ENCODE measurements at regions not wholly inside any gene's neighbourhood (a gene's known extent, or its start where the extent isn't known, plus 50 kb on each side); places are given as distances from the start of the nearest gene placed in this dataset.

- H3K9me3 ChIP-seq (ENCODE audit: control insufficient read depth, insufficient read depth, low read length), result no peaks in the 10 kb centered on the region
- H3K27ac ChIP-seq (ENCODE audit: low read depth, low read length), result no peak overlapping the region
- H3K4me3 ChIP-seq (ENCODE audit: low read length), result no peak overlapping the region
- peaks cover 4% of the 10 kb centered on the region for H3K27me3 ChIP-seq (ENCODE audit: control insufficient read depth, low read length)
- H4K20me1 ChIP-seq (ENCODE audit: control insufficient read depth, insufficient read depth, low read depth, low read length), result no peaks in the 10 kb centered on the region
- no peaks in the 10 kb centered on the region for H3K9me2 ChIP-seq (replicated peaks; ENCODE audit: control insufficient read depth, low read length)
- no peaks in the 10 kb centered on the region for H3K79me2 ChIP-seq (ENCODE audit: control insufficient read depth, low read length)
- TF ChIP-seq CTCF (IDR thresholded peaks at IDR 0.05; ENCODE audit: low read depth, low read length, poor library complexity, severe bottlenecking) (no peak), EZH2phosphoT487 (IDR thresholded peaks at IDR 0.05; ENCODE audit: borderline replicate concordance, low read length) (no peak)
- 0 out of 2 replicates have a peak, but pooled peaks cover 4% of the 10 kb centered on the region for H3F3A ChIP-seq (ENCODE audit: control insufficient read depth, insufficient read depth)
- H3K4me1 ChIP-seq (ENCODE audit: control insufficient read depth, low read length), result peaks cover 8% of the 10 kb centered on the region
- H3K4me2 ChIP-seq (ENCODE audit: low read length), result no peak overlapping the region
- no peaks in the 10 kb centered on the region for H3K36me3 ChIP-seq (ENCODE audit: control insufficient read depth, low read length)
These were observed 101.7 kb downstream of the UBIAD1 start for GRCh38 chr1:11374748-11375110.

- Histone ChIP-seq H3K4me1 (ENCODE audit: control insufficient read depth, low read length) (peaks cover 8% of the 10 kb centered on the region), H3K27me3 (ENCODE audit: control insufficient read depth, low read length) (peaks cover 5% of the 10 kb centered on the region), H3K9me3 (ENCODE audit: control insufficient read depth, insufficient read depth, low read length) (no peaks in the 10 kb centered on the region), H3F3A (ENCODE audit: control insufficient read depth, insufficient read depth) (0 out of 2 replicates have a peak, but pooled peaks cover 4% of the 10 kb centered on the region), H4K20me1 (ENCODE audit: control insufficient read depth, insufficient read depth, low read depth, low read length) (no peaks in the 10 kb centered on the region), H3K4me3 (ENCODE audit: low read length) (no peak overlapping the region), H3K9me2 (replicated peaks; ENCODE audit: control insufficient read depth, low read length) (no peaks in the 10 kb centered on the region), H3K27ac (ENCODE audit: low read depth, low read length) (no peak overlapping the region), H3K4me2 (ENCODE audit: low read length) (no peak overlapping the region), H3K36me3 (ENCODE audit: control insufficient read depth, low read length) (no peaks in the 10 kb centered on the region), H3K79me2 (ENCODE audit: control insufficient read depth, low read length) (no peaks in the 10 kb centered on the region)
- TF ChIP-seq EZH2phosphoT487 (IDR thresholded peaks at IDR 0.05; ENCODE audit: borderline replicate concordance, low read length), result no peak
- TF ChIP-seq CTCF (IDR thresholded peaks at IDR 0.05; ENCODE audit: low read depth, low read length, poor library complexity, severe bottlenecking), result no peak
These were observed 101.9 kb upstream of the DISP3 start for GRCh38 chr1:11377001-11377583.

GRCh38 chr1:11377954-11378353 is 101.0 kb upstream of the DISP3 start:
- Histone ChIP-seq H3K36me3 (ENCODE audit: control insufficient read depth, low read length) (no peaks in the 10 kb centered on the region), H4K20me1 (ENCODE audit: control insufficient read depth, insufficient read depth, low read depth, low read length) (no peaks in the 10 kb centered on the region), H3K27ac (ENCODE audit: low read depth, low read length) (no peak overlapping the region), H3K4me1 (ENCODE audit: control insufficient read depth, low read length) (peaks cover 8% of the 10 kb centered on the region), H3K27me3 (ENCODE audit: control insufficient read depth, low read length) (peaks cover 5% of the 10 kb centered on the region), H3K9me2 (replicated peaks; ENCODE audit: control insufficient read depth, low read length) (no peaks in the 10 kb centered on the region), H3K9me3 (ENCODE audit: control insufficient read depth, insufficient read depth, low read length) (no peaks in the 10 kb centered on the region), H3K79me2 (ENCODE audit: control insufficient read depth, low read length) (no peaks in the 10 kb centered on the region), H3K4me3 (ENCODE audit: low read length) (no peak overlapping the region), H3F3A (ENCODE audit: control insufficient read depth, insufficient read depth) (0 out of 2 replicates have a peak, but pooled peaks cover 4% of the 10 kb centered on the region), H3K4me2 (ENCODE audit: low read length) (no peak overlapping the region)
- TF ChIP-seq CTCF (IDR thresholded peaks at IDR 0.05; ENCODE audit: low read depth, low read length, poor library complexity, severe bottlenecking), result no peak
- no peak for TF ChIP-seq EZH2phosphoT487 (IDR thresholded peaks at IDR 0.05; ENCODE audit: borderline replicate concordance, low read length)

Data from DOHH2 (cell line).